Esophagus muscularis mucosa (tissue), 4 donors: ENCODE measurements at regions not wholly inside any gene's neighbourhood (a gene's known extent, or its start where the extent isn't known, plus 50 kb on each side); places are given as distances from the start of the nearest gene placed in this dataset.

Source experiments
- DNase-seq: peaks from one replicate; pipeline ENCODE4 v3.0.0-alpha.2; 2017; ENCODE audit errors: extremely low spot score
- H3K27ac ChIP-seq, 4 donors: fragments of 200-600 bp; sonication (generic); replicated peaks in 1 of 4; 1 replicate in 3 of 4; 2 replicates in 1 of 4; pipeline ENCODE4 v1.5.1; 2016 to 2019; ENCODE audit warnings: mild to moderate bottlenecking in 1 of 4
- H3K27me3 ChIP-seq, 4 donors: fragments of 200-600 bp; sonication (generic); one replicate each; pipeline versions ENCODE4 v1.5.1 to v1.6.0; 2016 to 2019
- H3K36me3 ChIP-seq, 4 donors: fragments of 200-600 bp; sonication (generic); one replicate each; pipeline ENCODE4 v1.5.1; 2016 to 2019
- H3K4me1 ChIP-seq, 4 donors: fragments of 200-600 bp; sonication (generic); one replicate each; pipeline ENCODE4 v1.5.1; 2016 to 2019
- H3K4me3 ChIP-seq, 4 donors: fragments of 200-600 bp; sonication (generic); 1 replicate in 2 of 4; 2 replicates in 2 of 4; pipeline ENCODE4 v1.5.1; 2016 to 2019; ENCODE audit warnings: mild to moderate bottlenecking in 4 of 4, moderate library complexity in 1 of 4
- H3K9me3 ChIP-seq, 4 donors: fragments of 200-600 bp; sonication (generic); 1 replicate in 3 of 4; 2 replicates in 1 of 4; pipeline ENCODE4 v1.5.1; 2016 to 2019
- CTCF ChIP-seq, 3 experiments: fragments of 200-600 bp in 2 of 3; fragments of 450-650 bp in 1 of 3; sonication (generic) in 2 of 3; IDR thresholded peaks; one replicate each; pipeline ENCODE4 v1.5.1; 2017 to 2019; ENCODE audit warnings: antibody characterized with exemption in 3 of 3, mild to moderate bottlenecking in 2 of 3, moderate library complexity in 1 of 3
- EP300 ChIP-seq: sonication (generic); formaldehyde crosslinking; IDR thresholded peaks from one replicate; pipeline ENCODE4 v1.6.1; 2017; ENCODE audit warnings: antibody characterized with exemption
- POLR2A ChIP-seq: fragments of 450-650 bp; IDR thresholded peaks from one replicate; pipeline ENCODE4 v1.6.1; 2017; ENCODE audit warnings: antibody characterized with exemption, moderate library complexity, mild to moderate bottlenecking, low read depth
- POLR2AphosphoS5 ChIP-seq, 2 donors: sonication (generic); formaldehyde crosslinking; IDR thresholded peaks; one replicate each; pipeline ENCODE4 v1.6.1; 2017; ENCODE audit warnings: antibody characterized with exemption in 2 of 2
- WGBS: methylation state at CpG from one replicate; pipeline ENCODE4 v1.1.5; 2018; 5-methylcytosine and 5-hydroxymethylcytosine counted together
- intact Hi-C: fragments of 100-400 bp; cut with DNase I; formaldehyde crosslinking; loops from one replicate; pipeline ENCODE4 v1.15.1; 2023

- no peak for DNase-seq
- no peaks in the 10 kb centered on the region for H3K27me3 ChIP-seq
- intact Hi-C loops = no loop called here
- TF ChIP-seq CTCF (IDR thresholded peaks at IDR 0.05) = no peak
- TF ChIP-seq EP300 = no peak
- TF ChIP-seq POLR2AphosphoS5 (IDR thresholded peaks at IDR 0.05) = no peak
- TF ChIP-seq POLR2A = no peak
- H3K4me1 ChIP-seq = no peaks in the 10 kb centered on the region
- H3K27ac ChIP-seq = no peak overlapping the region
- no peaks in the 10 kb centered on the region for H3K9me3 ChIP-seq
- H3K4me3 ChIP-seq = no peak overlapping the region
- H3K36me3 ChIP-seq = no peaks in the 10 kb centered on the region
Measured at GRCh38 chr3:83189634-83190033, 1428.2 kb upstream of the GBE1 start.

- Histone ChIP-seq H3K27ac (no peak overlapping the region), H3K4me1 (no peaks in the 10 kb centered on the region), H3K27me3 (no peaks in the 10 kb centered on the region), H3K4me3 (no peak overlapping the region), H3K9me3 (no peaks in the 10 kb centered on the region), H3K36me3 (no peaks in the 10 kb centered on the region)
- DNase-seq = no peak
- 85% methylated on average over 1 of the region's 1 CpG for whole genome bisulfite sequencing
- no peak for TF ChIP-seq POLR2A
- TF ChIP-seq EP300 = no peak
- no peak for TF ChIP-seq CTCF (IDR thresholded peaks at IDR 0.05)
- no peak for TF ChIP-seq POLR2AphosphoS5 (IDR thresholded peaks at IDR 0.05)
- intact Hi-C loops = no loop called here
Measured at GRCh38 chr3:83169473-83169872, 1408.0 kb upstream of the GBE1 start.

GRCh38 chr3:83150896-83151295, 1389.5 kb upstream of the GBE1 start:
- Histone ChIP-seq H3K36me3 (no peaks in the 10 kb centered on the region), H3K9me3 (no peaks in the 10 kb centered on the region), H3K27ac (no peak overlapping the region), H3K27me3 (no peaks in the 10 kb centered on the region), H3K4me3 (no peak overlapping the region), H3K4me1 (no peaks in the 10 kb centered on the region)
- WGBS = 88% methylated on average over 2 of the region's 2 CpGs
- DNase-seq = no peak
- TF ChIP-seq POLR2AphosphoS5 (IDR thresholded peaks at IDR 0.05) (no peak), POLR2A (no peak), EP300 (no peak), CTCF (IDR thresholded peaks at IDR 0.05) (no peak)
- intact Hi-C loops = no loop called here

GRCh38 chr3:83140983-83141382, 1379.5 kb upstream of the GBE1 start:
- H3K4me3 ChIP-seq = no peak overlapping the region
- intact Hi-C loops = no loop called here
- no peaks in the 10 kb centered on the region for H3K36me3 ChIP-seq
- DNase-seq = no peak
- H3K27me3 ChIP-seq = no peaks in the 10 kb centered on the region
- no peak for TF ChIP-seq CTCF (IDR thresholded peaks at IDR 0.05)
- no peak for TF ChIP-seq POLR2A
- no peak for TF ChIP-seq EP300
- TF ChIP-seq POLR2AphosphoS5 (IDR thresholded peaks at IDR 0.05) = no peak
- H3K9me3 ChIP-seq = no peaks in the 10 kb centered on the region
- 69% methylated on average over 2 of the region's 2 CpGs for WGBS
- H3K27ac ChIP-seq = no peak overlapping the region
- no peaks in the 10 kb centered on the region for H3K4me1 ChIP-seq

GRCh38 chr3:83131236-83131635, 1369.8 kb upstream of the GBE1 start:
- WGBS = 60% methylated on average over 5 of the region's 5 CpGs
- no peak for DNase-seq

More at GRCh38 chr3:83131236-83131635, 1369.8 kb upstream of the GBE1 start:
- Histone ChIP-seq H3K36me3 (no peaks in the 10 kb centered on the region), H3K27ac (no peak overlapping the region), H3K9me3 (no peaks in the 10 kb centered on the region), H3K27me3 (no peaks in the 10 kb centered on the region), H3K4me1 (no peaks in the 10 kb centered on the region), H3K4me3 (no peak overlapping the region)
- TF ChIP-seq EP300 = no peak
- no peak for TF ChIP-seq CTCF (IDR thresholded peaks at IDR 0.05)
- no peak for TF ChIP-seq POLR2AphosphoS5 (IDR thresholded peaks at IDR 0.05)
- no peak for TF ChIP-seq POLR2A
- intact Hi-C loops = no loop called here
